Thyroid gland (tissue), 4 donors: ENCODE measurements at regions not wholly inside any gene's neighbourhood (a gene's known extent, or its start where the extent isn't known, plus 50 kb on each side); places are given as distances from the start of the nearest gene placed in this dataset.

Experiments used
- DNase-seq, 2 donors: peaks; one replicate each; pipeline ENCODE4 v3.0.0-alpha.2; 2019
- H3K27ac ChIP-seq, 3 donors: fragments of 200-600 bp; sonication (generic); 1 replicate in 2 of 3; 2 replicates in 1 of 3; pipeline ENCODE4 v1.5.1; 2016 to 2019; ENCODE audit warnings: mild to moderate bottlenecking in 1 of 3, moderate library complexity in 1 of 3
- H3K27me3 ChIP-seq: fragments of 200-600 bp; sonication (generic); one replicate; pipeline ENCODE4 v1.5.1; 2019
- H3K36me3 ChIP-seq, 2 donors: fragments of 200-600 bp; sonication (generic); one replicate each; pipeline ENCODE4 v1.5.1; 2016 to 2019
- H3K4me1 ChIP-seq, 2 donors: fragments of 200-600 bp; sonication (generic); one replicate each; pipeline ENCODE4 v1.5.1; 2017 to 2019
- H3K4me3 ChIP-seq, 3 donors: fragments of 200-600 bp; sonication (generic); replicated peaks in 1 of 3; 1 replicate in 2 of 3; 2 replicates in 1 of 3; pipeline ENCODE4 v1.5.1; 2016; ENCODE audit warnings: mild to moderate bottlenecking in 1 of 3
- H3K9me3 ChIP-seq: fragments of 200-600 bp; sonication (generic); one replicate; pipeline ENCODE4 v1.5.1; 2017
- CTCF ChIP-seq, 6 experiments: fragments of 200-600 bp in 3 of 6; fragments of 450-650 bp in 3 of 6; sonication (generic) in 3 of 6; IDR thresholded peaks; one replicate each; pipeline ENCODE4 v1.5.1; 2016 to 2019; ENCODE audit warnings: antibody characterized with exemption in 6 of 6, mild to moderate bottlenecking in 2 of 6, inconsistent platforms in 1 of 6, moderate library complexity in 1 of 6
- POLR2A ChIP-seq, 2 donors: fragments of 450-650 bp; IDR thresholded peaks; one replicate each; pipeline ENCODE4 v1.6.1; 2017; ENCODE audit warnings: antibody characterized with exemption in 2 of 2, mild to moderate bottlenecking in 2 of 2, moderate library complexity in 1 of 2
- WGBS, 2 donors: methylation state at CpG; one replicate each; pipeline ENCODE4 v1.1.5; 2017; 5-methylcytosine and 5-hydroxymethylcytosine counted together
- intact Hi-C: fragments of 100-400 bp; cut with DNase I; formaldehyde crosslinking; loops from one replicate; pipeline ENCODE4 v1.15.1; 2023

GRCh38 chr10:105466521-105466920 is 825.4 kb downstream of the SORCS3 start:
- intact Hi-C loops: no loop called here
- 93 to 94% methylated on average over 1 of the region's 1 CpG for WGBS, 2 donors
- TF ChIP-seq POLR2A (IDR thresholded peaks at IDR 0.05): no peak
- no peak for TF ChIP-seq CTCF (IDR thresholded peaks at IDR 0.05)
- DNase-seq: no peak
- Histone ChIP-seq H3K27me3 (no peaks in the 10 kb centered on the region), H3K9me3 (no peaks in the 10 kb centered on the region), H3K4me1 (no peaks in the 10 kb centered on the region), H3K27ac (no peak overlapping the region), H3K4me3 (no peak overlapping the region), H3K36me3 (no peaks in the 10 kb centered on the region)

DNA sequence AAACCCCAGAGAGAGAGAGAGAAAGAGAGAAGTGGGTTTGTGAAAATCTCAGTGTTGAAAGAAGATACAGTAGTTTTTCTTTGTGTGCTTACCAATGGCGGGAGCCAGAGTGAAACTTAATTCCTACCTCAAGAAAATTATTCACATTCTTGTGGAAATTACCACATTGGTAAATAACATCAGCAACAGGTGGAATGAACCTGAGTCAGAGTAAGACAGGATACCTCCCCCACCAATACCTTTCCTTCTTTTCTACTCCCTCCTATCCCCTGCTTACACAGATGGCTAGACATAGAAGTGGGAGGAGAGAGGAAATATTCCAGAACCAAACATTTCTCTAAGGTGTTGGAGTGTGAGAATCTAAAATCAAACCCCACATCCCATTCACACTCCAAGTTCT is 793.9 kb downstream of the SORCS3 start:
- Histone ChIP-seq H3K27ac (no peak overlapping the region), H3K9me3 (no peaks in the 10 kb centered on the region), H3K4me1 (no peaks in the 10 kb centered on the region), H3K27me3 (no peaks in the 10 kb centered on the region), H3K4me3 (no peak overlapping the region), H3K36me3 (no peaks in the 10 kb centered on the region)
- 61 to 76% methylated on average over 1 of the region's 1 CpG for WGBS, 2 donors
- DNase-seq: no peak
- TF ChIP-seq CTCF (IDR thresholded peaks at IDR 0.05): no peak
- TF ChIP-seq POLR2A (IDR thresholded peaks at IDR 0.05): no peak
- intact Hi-C loops: no loop called here

DNA sequence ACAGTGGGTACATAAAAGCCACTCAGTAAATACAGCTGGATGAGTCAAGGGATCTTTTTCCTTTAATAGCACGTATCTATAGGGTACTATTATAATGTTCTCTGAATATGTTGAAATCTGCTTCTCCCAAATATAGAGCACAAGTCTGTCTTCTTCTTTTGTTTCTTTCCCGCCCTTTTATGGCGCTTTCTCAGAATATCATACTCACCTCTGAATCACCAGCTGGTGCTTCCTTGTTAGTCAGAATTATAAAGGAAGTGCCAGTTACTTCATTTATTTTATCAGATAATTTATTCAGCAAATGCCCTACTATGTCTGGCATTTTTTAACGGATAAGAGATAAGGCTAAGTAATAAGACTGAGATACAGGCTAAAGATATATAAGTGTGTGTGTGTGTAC is 772.9 kb downstream of the SORCS3 start:
- intact Hi-C loops: no loop called here
- Histone ChIP-seq H3K36me3 (no peaks in the 10 kb centered on the region), H3K4me1 (no peaks in the 10 kb centered on the region), H3K27ac (no peak overlapping the region), H3K9me3 (no peaks in the 10 kb centered on the region), H3K4me3 (no peak overlapping the region), H3K27me3 (no peaks in the 10 kb centered on the region)
- WGBS, 2 donors: 84 to 86% methylated on average over 4 of the region's 4 CpGs
- no peak for DNase-seq
- no peak for TF ChIP-seq POLR2A (IDR thresholded peaks at IDR 0.05)
- TF ChIP-seq CTCF (IDR thresholded peaks at IDR 0.05): no peak

- Histone ChIP-seq H3K9me3 (no peaks in the 10 kb centered on the region), H3K4me1 (no peaks in the 10 kb centered on the region), H3K27me3 (no peaks in the 10 kb centered on the region), H3K36me3 (no peaks in the 10 kb centered on the region), H3K27ac (no peak overlapping the region), H3K4me3 (no peak overlapping the region)
- WGBS, 2 donors: 67 to 75% methylated on average over 1 of the region's 1 CpG
- no peak for TF ChIP-seq CTCF (IDR thresholded peaks at IDR 0.05)
- TF ChIP-seq POLR2A (IDR thresholded peaks at IDR 0.05): no peak
- intact Hi-C loops: no loop called here
- DNase-seq: no peak
Measured at GRCh38 chr10:105409370-105409769, 768.3 kb downstream of the SORCS3 start.

GRCh38 chr10:105406488-105406887 is 765.4 kb downstream of the SORCS3 start:
- no peaks in the 10 kb centered on the region for H3K4me1 ChIP-seq
- H3K36me3 ChIP-seq: no peaks in the 10 kb centered on the region
- no peaks in the 10 kb centered on the region for H3K27me3 ChIP-seq
- no peak for DNase-seq
- no peaks in the 10 kb centered on the region for H3K9me3 ChIP-seq
- no peak for TF ChIP-seq POLR2A (IDR thresholded peaks at IDR 0.05)
- no peak for TF ChIP-seq CTCF (IDR thresholded peaks at IDR 0.05)
- H3K27ac ChIP-seq: no peak overlapping the region
- WGBS, 2 donors: 80 to 82% methylated on average over 2 of the region's 2 CpGs
- intact Hi-C loops: no loop called here
- no peak overlapping the region for H3K4me3 ChIP-seq
